Bronchial epithelial cell (primary cell): ENCODE measurements at regions not wholly inside any gene's neighbourhood (a gene's known extent, or its start where the extent isn't known, plus 50 kb on each side); places are given as distances from the start of the nearest gene placed in this dataset.

Experiments used
- DNase-seq: peaks from one replicate; pipeline ENCODE4 v3.0.0-alpha.2; 2010; ENCODE audit warnings: low read depth
- FAIRE-seq: peaks from 2 replicates; lab custom pipeline; 2011; peaks lifted over from hg19 to GRCh38; lab: Jason Lieb, UNC
- H3K27me3 ChIP-seq: 2 replicates; pipeline ENCODE4 v1.5.1; 2011; ENCODE audit warnings: low read length; ENCODE audit not compliant: control insufficient read depth, insufficient read depth
- H3K36me3 ChIP-seq: 2 replicates; pipeline ENCODE4 v1.5.1; 2011; ENCODE audit warnings: low read length; ENCODE audit not compliant: control insufficient read depth, insufficient read depth
- H3K4me3 ChIP-seq: 2 replicates; pipeline ENCODE4 v1.5.1; 2011; ENCODE audit warnings: mild to moderate bottlenecking, low read depth, low read length, control low read depth
- TF ChIP-seq, protein P1 (sequence below): IDR thresholded peaks from 2 replicates; pipeline ENCODE4 v1.5.1; 2011; ENCODE audit warnings: mild to moderate bottlenecking, moderate library complexity, low read length, control low read depth, inconsistent platforms; ENCODE audit not compliant: insufficient read depth, severe bottlenecking

DNA sequence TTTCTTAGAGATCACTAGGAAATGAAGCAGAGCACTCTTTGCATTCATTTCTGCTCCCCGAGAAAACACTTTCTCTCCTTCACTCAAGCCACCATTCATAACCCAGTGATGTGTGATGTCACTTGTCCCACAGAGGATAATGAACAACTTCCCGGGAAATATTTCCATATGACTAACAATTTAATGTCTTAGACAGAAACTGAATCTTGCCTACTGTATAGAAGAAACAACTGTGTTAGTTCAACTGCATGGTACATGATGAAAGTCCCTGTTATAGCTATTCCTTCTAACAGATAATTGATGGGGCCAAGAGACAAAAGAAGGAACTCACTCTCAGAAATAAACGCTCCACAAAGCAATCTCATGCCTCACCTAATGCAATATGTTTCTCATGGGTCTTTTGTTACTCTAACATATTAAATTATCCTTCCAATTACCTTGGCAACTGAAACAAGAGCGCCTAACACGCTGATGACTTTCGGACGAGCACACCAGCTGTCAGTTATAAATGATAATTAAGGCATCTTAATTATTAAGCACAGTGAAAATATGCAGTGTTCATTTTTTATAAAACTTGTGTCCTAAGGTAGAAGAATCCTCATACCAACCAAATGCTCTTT, 113.7 kb upstream of the TLR3 start:
- H3K36me3 ChIP-seq = no peaks in the 10 kb centered on the region
- DNase-seq (no peak), FAIRE-seq (no peak)
- TF ChIP-seq, protein P1, sequence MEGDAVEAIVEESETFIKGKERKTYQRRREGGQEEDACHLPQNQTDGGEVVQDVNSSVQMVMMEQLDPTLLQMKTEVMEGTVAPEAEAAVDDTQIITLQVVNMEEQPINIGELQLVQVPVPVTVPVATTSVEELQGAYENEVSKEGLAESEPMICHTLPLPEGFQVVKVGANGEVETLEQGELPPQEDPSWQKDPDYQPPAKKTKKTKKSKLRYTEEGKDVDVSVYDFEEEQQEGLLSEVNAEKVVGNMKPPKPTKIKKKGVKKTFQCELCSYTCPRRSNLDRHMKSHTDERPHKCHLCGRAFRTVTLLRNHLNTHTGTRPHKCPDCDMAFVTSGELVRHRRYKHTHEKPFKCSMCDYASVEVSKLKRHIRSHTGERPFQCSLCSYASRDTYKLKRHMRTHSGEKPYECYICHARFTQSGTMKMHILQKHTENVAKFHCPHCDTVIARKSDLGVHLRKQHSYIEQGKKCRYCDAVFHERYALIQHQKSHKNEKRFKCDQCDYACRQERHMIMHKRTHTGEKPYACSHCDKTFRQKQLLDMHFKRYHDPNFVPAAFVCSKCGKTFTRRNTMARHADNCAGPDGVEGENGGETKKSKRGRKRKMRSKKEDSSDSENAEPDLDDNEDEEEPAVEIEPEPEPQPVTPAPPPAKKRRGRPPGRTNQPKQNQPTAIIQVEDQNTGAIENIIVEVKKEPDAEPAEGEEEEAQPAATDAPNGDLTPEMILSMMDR = no peak
- no peaks in the 10 kb centered on the region for H3K27me3 ChIP-seq
- H3K4me3 ChIP-seq = no peak overlapping the region

- Histone ChIP-seq H3K27me3 (no peaks in the 10 kb centered on the region), H3K36me3 (no peaks in the 10 kb centered on the region), H3K4me3 (no peak overlapping the region)
- TF ChIP-seq, protein P1 = no peak
- FAIRE-seq = no peak
- DNase-seq = no peak
Measured at GRCh38 chr4:185955826-185956543, 113.0 kb upstream of the TLR3 start.

DNA sequence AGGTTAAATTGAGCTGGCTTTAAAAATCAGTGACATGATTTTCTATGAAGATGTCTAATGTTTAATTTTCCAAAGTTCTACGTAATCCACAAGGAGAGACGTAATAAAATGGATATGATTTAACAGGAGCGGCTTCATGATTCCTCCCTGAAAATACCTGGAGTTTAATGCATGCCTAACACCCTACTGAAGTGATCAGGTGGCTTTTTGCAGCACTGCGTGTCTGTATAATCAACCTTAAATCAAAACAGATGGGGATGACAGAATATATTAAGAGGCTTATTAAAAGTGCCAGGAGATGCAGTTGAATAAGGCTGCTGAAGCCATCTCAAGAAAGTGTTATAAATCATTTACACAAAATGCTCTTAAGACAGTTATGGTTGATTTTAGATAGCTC, 112.4 kb upstream of the TLR3 start:
- TF ChIP-seq, protein P1 = no peak
- FAIRE-seq = no peak
- Histone ChIP-seq H3K36me3 (no peaks in the 10 kb centered on the region), H3K4me3 (no peak overlapping the region), H3K27me3 (no peaks in the 10 kb centered on the region)
- no peak for DNase-seq

- TF ChIP-seq, protein P1 = no peak
- no peak overlapping the region for H3K4me3 ChIP-seq
- no peak for DNase-seq
- H3K36me3 ChIP-seq = no peaks in the 10 kb centered on the region
- no peaks in the 10 kb centered on the region for H3K27me3 ChIP-seq
- no peak for FAIRE-seq
Measured at GRCh38 chr4:185958094-185958747, 110.7 kb upstream of the TLR3 start.

DNA sequence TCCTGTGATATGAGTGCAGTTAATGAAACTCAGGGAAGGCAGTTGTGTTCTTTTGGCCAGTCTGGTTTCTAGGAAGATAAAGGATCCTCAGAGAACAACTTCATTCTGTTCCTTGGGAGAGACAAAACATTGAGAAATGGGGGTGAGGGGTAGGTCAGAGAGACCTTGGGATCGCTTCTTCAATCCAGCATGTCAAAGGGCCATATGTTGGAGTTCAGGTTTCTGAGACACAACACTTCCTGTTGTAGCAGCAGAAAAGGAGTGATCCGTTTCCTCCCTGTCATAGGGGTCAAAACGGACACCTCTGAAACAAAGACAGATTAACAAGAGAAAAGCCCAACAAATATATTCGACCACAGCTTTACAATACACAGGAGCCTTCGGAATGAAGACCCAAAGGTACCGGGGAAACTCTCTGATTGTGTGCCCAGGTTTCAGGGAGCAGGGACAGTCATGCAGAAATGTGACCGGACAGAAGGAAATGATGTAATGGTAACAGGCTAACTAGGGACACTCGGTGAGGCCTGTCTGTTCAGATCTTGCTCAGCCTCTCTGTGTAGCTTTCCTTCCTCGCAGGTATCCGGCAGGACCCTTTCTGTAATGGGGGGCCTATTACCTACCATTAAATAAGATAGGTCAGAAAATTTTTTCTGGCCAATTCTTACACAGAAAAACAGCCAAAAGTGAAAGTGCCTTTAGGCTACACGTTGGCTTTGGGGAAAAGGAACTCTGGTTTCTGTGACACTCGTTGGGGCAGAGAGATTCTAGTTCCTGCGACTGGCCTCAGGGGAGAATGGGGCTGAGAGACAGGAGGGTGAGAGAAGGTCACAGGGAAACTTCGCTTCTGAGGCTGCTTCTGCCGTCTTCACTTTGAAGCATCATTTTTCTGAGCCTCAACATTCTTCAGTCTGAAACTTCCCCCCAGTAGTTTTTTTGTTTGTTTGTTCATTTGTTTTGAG, 103.3 kb upstream of the TLR3 start:
- Histone ChIP-seq H3K36me3 (no peaks in the 10 kb centered on the region), H3K27me3 (no peaks in the 10 kb centered on the region), H3K4me3 (no peak overlapping the region)
- TF ChIP-seq, protein P1 = no peak
- DNase-seq = no peak
- no peak for FAIRE-seq
